HepG2 (cell line): ENCODE measurements at regions not wholly inside any gene's neighbourhood (a gene's known extent, or its start where the extent isn't known, plus 50 kb on each side); places are given as distances from the start of the nearest gene placed in this dataset.
A peak's percentile ranks its signal among the peaks of the same experiment; 100 is the strongest.

Experiments
- ATAC-seq: fragments of 200-7000 bp; cut with Tn5 transposase; 3 replicates; pipeline ENCODE4 v1.9.1; 2020; ENCODE audit warnings: mild to moderate bottlenecking, moderate library complexity
- BruUV-seq: library from RNA; stranded (reverse); fragments of 400-500 nt; replicated peaks from 2 replicates; lab custom pipeline; 2021; lab: Mats Ljungman, UMichigan
- CTCF ChIA-PET: fragments of 300-600 bp; formaldehyde crosslinking; extraction: SDS; loops from one replicate; lab custom pipeline; 2021; ENCODE audit warnings: low total read pairs, inconsistent platforms, low intra/inter-chr PET ratio; lab: Yijun Ruan, JAX
- POLR2A ChIA-PET: fragments of 350-600 bp; sonication (Branson Sonifier 250); formaldehyde crosslinking; loops from one replicate; lab custom pipeline; 2020; ENCODE audit warnings: antibody characterized with exemption, inconsistent platforms; lab: Yijun Ruan, JAX
- DNase-seq: peaks from one replicate; pipeline ENCODE4 v3.0.0-alpha.2; 2015; ENCODE audit warnings: low spot score
- FAIRE-seq: peaks from 3 replicates; lab custom pipeline; 2011; peaks lifted over from hg19 to GRCh38; lab: Jason Lieb, UNC
- H2AFZ ChIP-seq: one replicate; pipeline ENCODE4 v1.6.1; 2011; ENCODE audit warnings: low read length, inconsistent platforms
- H3K27ac ChIP-seq: fragments of 300-600 bp; 3 replicates; pipeline ENCODE4 v1.8.0; 2011; ENCODE audit warnings: mixed run types, mild to moderate bottlenecking, mixed read lengths, low read length, inconsistent platforms; ENCODE audit not compliant: insufficient read depth; ENCODE audit errors: extremely low read length
- H3K27me3 ChIP-seq, 2 experiments: fragments of 200-600 bp in 1 of 2; 2 replicates in 1 of 2; 3 replicates in 1 of 2; pipeline versions ENCODE4 v1.6.0 to v1.8.0; 2011; ENCODE audit warnings: low read length in 2 of 2, mild to moderate bottlenecking in 2 of 2, moderate library complexity in 2 of 2, inconsistent platforms in 1 of 2; ENCODE audit not compliant: insufficient read depth in 2 of 2, control insufficient read depth in 1 of 2
- H3K36me3 ChIP-seq, 2 experiments: fragments of 200-600 bp in 1 of 2; replicated peaks in 1 of 2; 2 replicates in 1 of 2; 3 replicates in 1 of 2; pipeline versions ENCODE4 v1.5.1 to v1.8.0; 2011; ENCODE audit warnings: low read length in 2 of 2, inconsistent platforms in 1 of 2; ENCODE audit not compliant: insufficient read depth in 2 of 2, control insufficient read depth in 1 of 2
- H3K4me1 ChIP-seq: 2 replicates; pipeline ENCODE4 v1.5.1; 2012; ENCODE audit warnings: low read length, inconsistent platforms; ENCODE audit not compliant: insufficient read depth
- H3K4me2 ChIP-seq: 2 replicates; pipeline ENCODE4 v1.6.0; 2011; ENCODE audit warnings: low read depth, low read length, inconsistent platforms
- H3K4me3 ChIP-seq, 3 experiments: fragments of 200-600 bp in 1 of 3; sonication (generic), shearing (Covaris generic) in 1 of 3; replicated peaks in 1 of 3; 2 replicates each; pipeline ENCODE4 v1.5.1; 2011 to 2016; ENCODE audit warnings: low read length in 3 of 3, inconsistent platforms in 2 of 3, low read depth in 2 of 3, mild to moderate bottlenecking in 2 of 3, control low read depth in 1 of 3, mixed read lengths in 1 of 3; ENCODE audit not compliant: insufficient read depth in 1 of 3
- H3K79me2 ChIP-seq: one replicate; pipeline ENCODE4 v1.6.1; 2011; ENCODE audit warnings: low read length, inconsistent platforms; ENCODE audit not compliant: insufficient read depth
- H3K9ac ChIP-seq: 2 replicates; pipeline ENCODE4 v1.6.0; 2011; ENCODE audit warnings: mild to moderate bottlenecking, low read depth, low read length, inconsistent platforms; ENCODE audit not compliant: insufficient read depth
- H3K9me3 ChIP-seq: 2 replicates; pipeline ENCODE4 v1.5.1; 2012; ENCODE audit warnings: mild to moderate bottlenecking, low read length
- H4K20me1 ChIP-seq: 2 replicates; pipeline ENCODE4 v1.6.0; 2011; ENCODE audit warnings: inconsistent platforms, mild to moderate bottlenecking, low read length, moderate library complexity; ENCODE audit not compliant: insufficient read depth
- ATAD3A ChIP-seq: sonication (generic); formaldehyde crosslinking; IDR thresholded peaks from 2 replicates; pipeline ENCODE4 v1.4.0; 2020; ENCODE audit warnings: missing genetic modification reagents
- ATF4 ChIP-seq, 2 experiments: fragments of 450-650 bp in 1 of 2; sonication (generic) in 1 of 2; formaldehyde crosslinking; IDR thresholded peaks; 2 replicates each; pipeline versions ENCODE4 v1.5.0 to v1.8.0; 2020 to 2022; ENCODE audit warnings: mild to moderate bottlenecking in 1 of 2, missing genetic modification reagents in 1 of 2
- DPF2 ChIP-seq: sonication (generic); formaldehyde crosslinking; IDR thresholded peaks from 2 replicates; pipeline ENCODE4 v1.4.0; 2020; ENCODE audit warnings: mild to moderate bottlenecking, low read depth, missing genetic modification reagents, borderline replicate concordance
- ELF4 ChIP-seq: sonication (generic); formaldehyde crosslinking; IDR thresholded peaks from 2 replicates; pipeline ENCODE4 v1.5.0; 2020; ENCODE audit warnings: missing genetic modification reagents, mild to moderate bottlenecking, moderate library complexity, borderline replicate concordance
- ETV5 ChIP-seq: IDR thresholded peaks from 2 replicates; pipeline ENCODE4 v1.6.1; 2018; ENCODE audit warnings: missing biosample characterization, missing genetic modification reagents, inconsistent platforms, borderline replicate concordance
- HMG20A ChIP-seq: IDR thresholded peaks from 2 replicates; pipeline ENCODE4 v1.6.1; 2016; ENCODE audit warnings: borderline replicate concordance
- KLF6 ChIP-seq: IDR thresholded peaks from 2 replicates; pipeline ENCODE4 v1.8.0; 2016; ENCODE audit warnings: missing biosample characterization, missing genetic modification reagents
- MLX ChIP-seq: IDR thresholded peaks from 2 replicates; pipeline ENCODE4 v1.6.1; 2016
- PAF1 ChIP-seq: IDR thresholded peaks from 2 replicates; pipeline ENCODE4 v1.6.1; 2016; ENCODE audit warnings: missing genetic modification reagents, missing compliant biosample characterization
- PHF21A ChIP-seq: sonication (generic); formaldehyde crosslinking; IDR thresholded peaks from 2 replicates; pipeline ENCODE4 v1.5.0; 2020; ENCODE audit warnings: mild to moderate bottlenecking, missing genetic modification reagents
- POLR2G ChIP-seq: fragments of 200-400 bp; formaldehyde crosslinking; IDR thresholded peaks from 2 replicates; pipeline ENCODE4 v1.6.1; 2018; ENCODE audit warnings: mild to moderate bottlenecking, low read depth, low read length, moderate library complexity
- SETDB1 ChIP-seq: sonication (generic); formaldehyde crosslinking; IDR thresholded peaks from 2 replicates; pipeline ENCODE4 v1.5.1; 2020; ENCODE audit warnings: missing genetic modification reagents, mild to moderate bottlenecking, borderline replicate concordance
- SIX1 ChIP-seq: sonication (generic); formaldehyde crosslinking; IDR thresholded peaks from 2 replicates; pipeline ENCODE4 v1.4.0; 2020; ENCODE audit warnings: missing genetic modification reagents, borderline replicate concordance
- ZNF225 ChIP-seq: sonication (generic); formaldehyde crosslinking; IDR thresholded peaks from 2 replicates; pipeline ENCODE4 v1.4.0; 2020; ENCODE audit warnings: mild to moderate bottlenecking, missing genetic modification reagents
- ZNF3 ChIP-seq: IDR thresholded peaks from 2 replicates; pipeline ENCODE4 v1.7.0; 2017; ENCODE audit warnings: inconsistent platforms
- ZNF446 ChIP-seq: sonication (generic); formaldehyde crosslinking; IDR thresholded peaks from 2 replicates; pipeline ENCODE4 v1.5.0; 2020; ENCODE audit warnings: mild to moderate bottlenecking, missing genetic modification reagents
- ZNF543 ChIP-seq: sonication (generic); formaldehyde crosslinking; IDR thresholded peaks from 2 replicates; pipeline ENCODE4 v1.4.0; 2020; ENCODE audit warnings: mild to moderate bottlenecking, missing genetic modification reagents
- ZNF597 ChIP-seq: sonication (generic); formaldehyde crosslinking; IDR thresholded peaks from 2 replicates; pipeline ENCODE4 v1.5.0; 2020; ENCODE audit warnings: missing genetic modification reagents
- ZNF605 ChIP-seq: sonication (generic); formaldehyde crosslinking; IDR thresholded peaks from 2 replicates; pipeline ENCODE4 v1.8.0; 2022; ENCODE audit warnings: mild to moderate bottlenecking, missing genetic modification reagents
- ZNF672 ChIP-seq: sonication (generic); formaldehyde crosslinking; IDR thresholded peaks from 2 replicates; pipeline ENCODE4 v1.8.1; 2022; ENCODE audit warnings: missing genetic modification reagents
- ZNF768 ChIP-seq: sonication (generic); formaldehyde crosslinking; IDR thresholded peaks from 2 replicates; pipeline ENCODE4 v1.4.0; 2020; ENCODE audit warnings: missing genetic modification reagents
- ZNF850 ChIP-seq: sonication (generic); formaldehyde crosslinking; conservative IDR thresholded peaks from 2 replicates; pipeline ENCODE4 v1.9.0; 2021; ENCODE audit warnings: mild to moderate bottlenecking, missing genetic modification reagents
- WGBS: methylation state at CpG from one replicate; pipeline ENCODE4 v1.1.6; 2017; ENCODE audit warnings: low lambda C conversion rate; 5-methylcytosine and 5-hydroxymethylcytosine counted together
- in situ Hi-C: cut with HindIII; loops from 2 replicates; pipeline ENCODE4 v1.10.0; 2017; ENCODE audit warnings: low pct_unique_long_range_greater_than_20kb; ENCODE audit not compliant: extremely low pct_ligation_motif_present
- intact Hi-C: fragments of 100-400 bp; cut with micrococcal nuclease; formaldehyde crosslinking; loops from one replicate; pipeline ENCODE4 v1.10.0; 2022; ENCODE audit not compliant: unreplicated experiment

GRCh38 chr2:234725528-234726264 lies 226.1 kb upstream of the SH3BP4 start (continued):
- no peak for TF ChIP-seq SIX1 (CRISPR knock-in tag)
- no peak for TF ChIP-seq KLF6 (CRISPR knock-in tag)
- no peak for TF ChIP-seq POLR2G
- peak; percentile 3; the same call in 1 of the 2 replicates for TF ChIP-seq HMG20A (CRISPR knock-in tag)
- no peak for TF ChIP-seq MLX (CRISPR knock-in tag)
- TF ChIP-seq ETV5 (CRISPR knock-in tag): peak; percentile 17; the same call in 1 of the 2 replicates
- TF ChIP-seq, all 625 proteins: peak for 5

- DNase-seq: no peak
- in situ Hi-C loops: no loop called here
These were observed 227.0 kb upstream of the SH3BP4 start for GRCh38 chr2:234724850-234725249.

More at GRCh38 chr2:234724850-234725249, 227.0 kb upstream of the SH3BP4 start:
- no peak overlapping the region for H2AFZ ChIP-seq
- 93% methylated on average over 4 of the region's 4 CpGs for WGBS
- H3K27ac ChIP-seq: no peak overlapping the region
- no peak overlapping the region for H3K4me3 ChIP-seq
- H4K20me1 ChIP-seq: no peaks in the 10 kb centered on the region
- no peaks in the 10 kb centered on the region for H3K36me3 ChIP-seq
- TF ChIP-seq ELF4: no peak
- no peak for TF ChIP-seq ZNF768 (CRISPR knock-in tag)
- TF ChIP-seq ZNF446: no peak
- no peak for TF ChIP-seq ATAD3A (CRISPR knock-in tag)
- TF ChIP-seq PHF21A (CRISPR knock-in tag): no peak
- TF ChIP-seq ZNF3: no peak
- TF ChIP-seq ZNF605: no peak
- TF ChIP-seq ZNF850 (CRISPR knock-in tag): no peak
- no peak for TF ChIP-seq ZNF672 (CRISPR knock-in tag)
- TF ChIP-seq SETDB1 (CRISPR knock-in tag): no peak
- TF ChIP-seq ATF4 (CRISPR knock-in tag; IDR thresholded peaks at IDR 0.05): no peak
- TF ChIP-seq ZNF543 (CRISPR knock-in tag): no peak
- TF ChIP-seq ZNF597 (CRISPR knock-in tag): no peak
- TF ChIP-seq PAF1 (CRISPR knock-in tag): no peak
- TF ChIP-seq ZNF225 (CRISPR knock-in tag): no peak
- TF ChIP-seq DPF2 (CRISPR knock-in tag): no peak
- no peaks in the 10 kb centered on the region for H3K9me3 ChIP-seq
- H3K4me2 ChIP-seq: no peak overlapping the region
- no peak for FAIRE-seq
- H3K27me3 ChIP-seq: no peaks in the 10 kb centered on the region
- CTCF ChIA-PET: no interaction called here
- intact Hi-C loops: no loop called here
- BruUV-seq: no TSS peak
- no peaks in the 10 kb centered on the region for H3K79me2 ChIP-seq
- POLR2A ChIA-PET: interaction anchor here (0.7 to 1.0 kb wide), 2 partner anchors 18 to 155 kb away, joined by 3 read pairs; no protein-coding TSS in a partner anchor
- peaks cover 22% of the 10 kb centered on the region for H3K4me1 ChIP-seq
- ATAC-seq: no peak
- H3K9ac ChIP-seq: no peak overlapping the region
